ENCODE measurements at regions not wholly inside any gene's neighbourhood (a gene's known extent, or its start where the extent isn't known, plus 50 kb on each side); places are given as distances from the start of the nearest gene placed in this dataset.

- H3K4me3 ChIP-seq = no peak overlapping the region
- no peaks in the 10 kb centered on the region for H3K4me1 ChIP-seq (ENCODE audit: insufficient read depth)
- no peaks in the 10 kb centered on the region for H3K9me2 ChIP-seq (replicated peaks; ENCODE audit: insufficient read depth)
- TF ChIP-seq EZH2phosphoT487 (IDR thresholded peaks at IDR 0.05; ENCODE audit: low read depth, severe bottlenecking, unreplicated experiment) (no peak), CTCF (IDR thresholded peaks at IDR 0.05; ENCODE audit: poor library complexity) (no peak), EZH2 (IDR thresholded peaks at IDR 0.05; ENCODE audit: borderline replicate concordance) (no peak)
- no peak overlapping the region for H3K4me2 ChIP-seq
- WGBS (ENCODE audit: low lambda C conversion rate, missing lambda C conversion rate) = 84% methylated on average over 3 of the region's 3 CpGs
- H3K36me3 ChIP-seq (replicated peaks; ENCODE audit: insufficient read depth, low read depth) = no peaks in the 10 kb centered on the region
- no peak overlapping the region for H2AFZ ChIP-seq
- no peaks in the 10 kb centered on the region for H3K79me2 ChIP-seq
- H3K27ac ChIP-seq = no peak overlapping the region
- no peaks in the 10 kb centered on the region for H4K20me1 ChIP-seq (ENCODE audit: insufficient read depth, poor library complexity, severe bottlenecking)
- H3K9me3 ChIP-seq (ENCODE audit: low read depth) = no peaks in the 10 kb centered on the region
- DNase-seq (ENCODE audit: low spot score) = no peak
- H3K27me3 ChIP-seq = no peaks in the 10 kb centered on the region
Observed at GRCh38 chr16:74199842-74200124, 96.8 kb upstream of the PSMD7 start.

GRCh38 chr16:74199066-74199841 is 97.4 kb upstream of the PSMD7 start:
- no peak for DNase-seq (ENCODE audit: low spot score)
- Histone ChIP-seq H3K27ac (no peak overlapping the region), H3K36me3 (replicated peaks; ENCODE audit: insufficient read depth, low read depth) (no peaks in the 10 kb centered on the region), H4K20me1 (ENCODE audit: insufficient read depth, poor library complexity, severe bottlenecking) (no peaks in the 10 kb centered on the region), H3K9me3 (ENCODE audit: low read depth) (no peaks in the 10 kb centered on the region), H3K4me1 (ENCODE audit: insufficient read depth) (no peaks in the 10 kb centered on the region), H3K79me2 (no peaks in the 10 kb centered on the region), H3K9me2 (replicated peaks; ENCODE audit: insufficient read depth) (no peaks in the 10 kb centered on the region), H3K4me3 (no peak overlapping the region), H2AFZ (no peak overlapping the region), H3K4me2 (no peak overlapping the region), H3K27me3 (no peaks in the 10 kb centered on the region)
- 60% methylated on average over 4 of the region's 4 CpGs for WGBS (ENCODE audit: low lambda C conversion rate, missing lambda C conversion rate)
- no peak for TF ChIP-seq EZH2 (IDR thresholded peaks at IDR 0.05; ENCODE audit: borderline replicate concordance)
- TF ChIP-seq CTCF (IDR thresholded peaks at IDR 0.05; ENCODE audit: poor library complexity) = no peak

DNA sequence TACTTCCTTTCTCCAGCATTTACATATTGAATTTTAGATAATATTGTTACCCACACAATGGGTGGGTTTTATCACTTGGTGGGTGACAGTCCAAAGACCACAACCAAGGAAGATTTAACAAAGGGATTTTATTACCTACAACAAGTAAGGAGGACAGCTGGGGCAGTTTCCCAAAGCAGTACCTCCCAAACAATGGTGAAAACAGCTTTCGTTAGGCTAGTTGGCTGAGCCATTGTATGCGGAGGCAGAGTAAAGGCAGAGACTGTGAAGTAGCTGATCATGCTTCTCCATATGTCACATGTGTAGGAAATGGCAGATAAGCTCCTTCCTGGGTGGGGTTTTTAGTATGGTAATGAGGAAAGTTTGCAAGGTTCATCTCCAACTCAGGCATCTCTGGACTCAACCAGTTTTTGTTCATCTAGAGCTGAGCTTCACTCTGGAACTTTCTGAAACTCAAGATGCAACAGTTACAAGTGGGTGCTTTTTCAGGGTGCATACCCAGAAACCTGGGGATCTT is 104.3 kb upstream of the PSMD7 start:
- WGBS (ENCODE audit: low lambda C conversion rate, missing lambda C conversion rate) = 81% methylated on average over 2 of the region's 2 CpGs
- H4K20me1 ChIP-seq (ENCODE audit: insufficient read depth, poor library complexity, severe bottlenecking) = no peaks in the 10 kb centered on the region
- no peak overlapping the region for H3K4me2 ChIP-seq
- H3K9me3 ChIP-seq (ENCODE audit: low read depth) = no peaks in the 10 kb centered on the region
- no peaks in the 10 kb centered on the region for H3K9me2 ChIP-seq (replicated peaks; ENCODE audit: insufficient read depth)
- H2AFZ ChIP-seq = no peak overlapping the region
- H3K27me3 ChIP-seq = no peaks in the 10 kb centered on the region
- H3K4me1 ChIP-seq (ENCODE audit: insufficient read depth) = no peaks in the 10 kb centered on the region
- H3K27ac ChIP-seq = no peak overlapping the region
- DNase-seq (ENCODE audit: low spot score) = no peak
- H3K36me3 ChIP-seq (replicated peaks; ENCODE audit: insufficient read depth, low read depth) = no peaks in the 10 kb centered on the region
- no peak overlapping the region for H3K4me3 ChIP-seq
- TF ChIP-seq EZH2 (IDR thresholded peaks at IDR 0.05; ENCODE audit: borderline replicate concordance) (no peak), CTCF (IDR thresholded peaks at IDR 0.05; ENCODE audit: poor library complexity) (no peak), EZH2phosphoT487 (IDR thresholded peaks at IDR 0.05; ENCODE audit: low read depth, severe bottlenecking, unreplicated experiment) (no peak)
- H3K79me2 ChIP-seq = no peaks in the 10 kb centered on the region
